ENCODE measurements at regions not wholly inside any gene's neighbourhood (a gene's known extent, or its start where the extent isn't known, plus 50 kb on each side); places are given as distances from the start of the nearest gene placed in this dataset.

DNA sequence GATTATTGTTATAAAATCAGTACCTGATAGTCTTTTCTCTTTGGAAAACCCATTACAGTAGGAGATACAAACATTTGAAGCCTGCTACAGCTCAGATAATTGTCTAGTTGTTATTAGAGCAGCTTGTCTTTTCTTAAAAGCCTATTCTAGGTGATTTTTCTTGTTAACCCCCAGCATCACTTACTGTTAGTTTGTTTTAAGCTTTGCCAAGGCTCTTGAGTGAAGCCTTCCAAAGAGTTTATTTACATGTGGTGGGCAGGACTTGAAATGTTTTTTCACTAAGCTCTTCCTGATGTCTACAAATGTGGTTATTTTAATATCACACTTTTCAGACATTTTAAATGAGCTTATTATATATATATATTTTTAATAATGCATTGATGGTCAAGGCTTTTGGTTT lies 791.3 kb downstream of the PLCL1 start:
- H3K9me3 ChIP-seq (replicated peaks; ENCODE audit: control insufficient read depth, insufficient read depth, low read length) = no peaks in the 10 kb centered on the region
- CTCF ChIA-PET = no interaction called here

More for the DNA sequence above, 791.3 kb downstream of the PLCL1 start:
- no peak for DNase-seq (ENCODE audit: low read depth, low spot score)
- no peaks in the 10 kb centered on the region for H4K20me1 ChIP-seq (replicated peaks; ENCODE audit: control insufficient read depth, extremely low read depth, insufficient read depth, low read length)
- no peak overlapping the region for H3K9ac ChIP-seq (replicated peaks; ENCODE audit: extremely low read depth, insufficient read depth, low read length)
- no peaks in the 10 kb centered on the region for H3K79me2 ChIP-seq (ENCODE audit: control insufficient read depth, insufficient read depth, low read length)
- dilution Hi-C loops (cut with MboI; ENCODE audit: extremely low pct_ligation_motif_present, low sequenced_read_pairs) (no loop called here), intact Hi-C loops (cut with micrococcal nuclease) (no loop called here)
- no peaks in the 10 kb centered on the region for H3K4me1 ChIP-seq (ENCODE audit: control insufficient read depth, extremely low read depth, insufficient read depth, low read length)
- POLR2A ChIA-PET = no interaction called here
- H3K4me3 ChIP-seq (replicated peaks in 1 of 3; ENCODE audit: insufficient read depth in 1 of 3, low read depth in 1 of 3, low read length in 3 of 3) = no peak overlapping the region
- H3K27ac ChIP-seq (ENCODE audit: insufficient read depth, low read depth, low read length) = no peak overlapping the region
- H3K4me2 ChIP-seq (ENCODE audit: insufficient read depth, low read length) = no peak overlapping the region
- TF ChIP-seq CTCF (IDR thresholded peaks at IDR 0.05; ENCODE audit: extremely low read depth in 1 of 2, insufficient read depth in 1 of 2, low read depth in 1 of 2, low read length in 2 of 2) (no peak), JUN (IDR thresholded peaks at IDR 0.05; ENCODE audit: borderline replicate concordance, insufficient read depth, insufficient read length, low read depth) (no peak), EZH2 (IDR thresholded peaks at IDR 0.05; ENCODE audit: borderline replicate concordance, low read depth, low read length, severe bottlenecking) (no peak), MYC (IDR thresholded peaks at IDR 0.05; ENCODE audit: low read depth, low read length) (no peak), FOS (IDR thresholded peaks at IDR 0.05; ENCODE audit: borderline replicate concordance, insufficient read depth, low read length) (no peak), POLR2AphosphoS5 (IDR thresholded peaks at IDR 0.05; ENCODE audit: insufficient read depth, low read depth, low read length) (no peak), GATA2 (IDR thresholded peaks at IDR 0.05; ENCODE audit: insufficient read depth, insufficient read length, low read depth, low read length) (no peak), POLR2A (IDR thresholded peaks at IDR 0.05; ENCODE audit: low read depth, low read length) (no peak), MAX (IDR thresholded peaks at IDR 0.05; ENCODE audit: insufficient read depth, insufficient read length) (no peak)
- H3K27me3 ChIP-seq (ENCODE audit: control insufficient read depth in 2 of 2, insufficient read depth in 2 of 2, low read length in 2 of 2) = no peaks in the 10 kb centered on the region
- no peak overlapping the region for H2AFZ ChIP-seq (ENCODE audit: low read depth, low read length)
- no peaks in the 10 kb centered on the region for H3K36me3 ChIP-seq (ENCODE audit: control insufficient read depth in 2 of 2, extremely low read depth in 1 of 2, insufficient read depth in 2 of 2, low read length in 2 of 2)
- no peaks in the 10 kb centered on the region for H3K9me1 ChIP-seq (replicated peaks; ENCODE audit: control insufficient read depth, extremely low read depth, insufficient read depth, low read length)
- no TSS peak for BruUV-seq (replicated peaks)
- FAIRE-seq = no peak
